ENCODE measurements at regions not wholly inside any gene's neighbourhood (a gene's known extent, or its start where the extent isn't known, plus 50 kb on each side); places are given as distances from the start of the nearest gene placed in this dataset.
"Not testable (repeated sequence)": the region's sequence is repeated elsewhere in the genome, so short reads cannot be mapped to it uniquely, and the experiment has no call there.

DNA sequence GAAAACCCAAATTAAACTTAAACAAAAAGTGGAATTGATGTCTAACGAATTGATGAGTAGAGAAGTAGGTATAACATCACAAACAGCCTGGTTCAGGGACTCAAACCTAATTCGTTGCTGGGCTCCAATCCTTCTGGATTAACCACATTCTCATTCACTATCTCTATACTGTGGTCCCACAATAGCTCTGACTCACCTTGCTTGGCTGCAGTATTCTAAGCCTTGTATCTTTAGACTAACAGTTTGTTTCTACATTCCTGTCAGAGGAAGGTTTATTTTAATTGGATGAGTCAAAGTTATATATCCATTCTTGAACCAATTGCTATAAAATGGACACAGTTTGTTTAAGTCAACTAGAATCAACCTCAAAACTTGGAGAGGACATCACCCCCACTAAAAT is 530.5 kb upstream of the PTCHD4 start:
- H3K4me3 ChIP-seq: no peak overlapping the region
- DNase-seq (no peak), ATAC-seq (no peak)
- intact Hi-C loops (cut with DNase I): no loop called here
- H3K36me3 ChIP-seq (ENCODE audit: insufficient read depth in 1 of 2, low read depth in 1 of 2): no peaks in the 10 kb centered on the region
- 53 to 71% (median 58%) methylated on average over 2 of the region's 2 CpGs for WGBS, 3 donors
- no peaks in the 10 kb centered on the region for H3K4me1 ChIP-seq
- TF ChIP-seq, protein P1, sequence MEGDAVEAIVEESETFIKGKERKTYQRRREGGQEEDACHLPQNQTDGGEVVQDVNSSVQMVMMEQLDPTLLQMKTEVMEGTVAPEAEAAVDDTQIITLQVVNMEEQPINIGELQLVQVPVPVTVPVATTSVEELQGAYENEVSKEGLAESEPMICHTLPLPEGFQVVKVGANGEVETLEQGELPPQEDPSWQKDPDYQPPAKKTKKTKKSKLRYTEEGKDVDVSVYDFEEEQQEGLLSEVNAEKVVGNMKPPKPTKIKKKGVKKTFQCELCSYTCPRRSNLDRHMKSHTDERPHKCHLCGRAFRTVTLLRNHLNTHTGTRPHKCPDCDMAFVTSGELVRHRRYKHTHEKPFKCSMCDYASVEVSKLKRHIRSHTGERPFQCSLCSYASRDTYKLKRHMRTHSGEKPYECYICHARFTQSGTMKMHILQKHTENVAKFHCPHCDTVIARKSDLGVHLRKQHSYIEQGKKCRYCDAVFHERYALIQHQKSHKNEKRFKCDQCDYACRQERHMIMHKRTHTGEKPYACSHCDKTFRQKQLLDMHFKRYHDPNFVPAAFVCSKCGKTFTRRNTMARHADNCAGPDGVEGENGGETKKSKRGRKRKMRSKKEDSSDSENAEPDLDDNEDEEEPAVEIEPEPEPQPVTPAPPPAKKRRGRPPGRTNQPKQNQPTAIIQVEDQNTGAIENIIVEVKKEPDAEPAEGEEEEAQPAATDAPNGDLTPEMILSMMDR (IDR thresholded peaks at IDR 0.05): no peak
- H3K27ac ChIP-seq: no peak overlapping the region
- H3K9me3 ChIP-seq: no peaks in the 10 kb centered on the region
- no peaks in the 10 kb centered on the region for H3K27me3 ChIP-seq (ENCODE audit: insufficient read depth in 3 of 3, low read length in 2 of 3)

DNA sequence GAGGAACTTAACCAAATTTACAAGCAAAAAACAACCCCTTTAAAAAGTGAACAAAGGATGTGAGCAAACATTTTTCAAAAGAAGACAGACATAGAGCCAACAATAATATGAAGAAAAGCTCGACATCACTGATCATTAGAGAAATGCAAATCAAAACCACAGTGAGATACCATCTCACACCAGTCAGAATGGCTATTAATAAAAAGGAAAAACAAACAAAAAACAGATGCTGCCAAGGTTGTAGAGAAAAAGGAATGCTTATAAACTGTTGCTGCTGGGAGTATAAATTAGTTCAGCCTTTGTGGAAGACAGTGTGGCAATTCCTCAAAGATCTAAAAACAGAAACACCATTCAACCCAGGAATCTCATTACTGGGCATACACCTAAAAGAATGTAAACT is 527.8 kb upstream of the PTCHD4 start:
- H3K4me3 ChIP-seq; H3K4me1 ChIP-seq; H3K36me3 ChIP-seq (ENCODE audit: insufficient read depth in 1 of 2, low read depth in 1 of 2); H3K27me3 ChIP-seq (ENCODE audit: insufficient read depth in 3 of 3, low read length in 2 of 3); intact Hi-C loops (cut with DNase I); ATAC-seq; H3K9me3 ChIP-seq; DNase-seq; H3K27ac ChIP-seq: not testable (repeated sequence)
- 25 to 37% (median 30%) methylated on average over 1 of the region's 1 CpG for WGBS, 3 donors

DNA sequence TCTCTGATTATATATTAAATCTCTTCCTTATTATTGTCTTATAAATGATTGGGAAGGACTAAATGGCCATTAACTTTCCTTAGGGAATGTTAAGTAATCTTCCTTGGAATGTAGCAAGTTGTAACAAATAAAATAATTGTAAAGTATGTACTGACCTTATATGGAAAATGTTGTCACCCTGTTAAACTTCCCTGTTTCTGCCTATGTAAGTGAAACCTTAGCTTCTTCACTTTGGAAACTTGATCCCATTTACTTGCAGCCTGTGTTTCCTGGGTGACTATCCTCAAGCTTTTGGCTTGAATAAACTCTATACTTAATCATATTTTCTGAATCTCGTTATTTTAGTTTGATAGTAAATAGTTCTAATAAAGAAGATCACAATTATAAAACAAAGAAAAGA is 519.5 kb upstream of the PTCHD4 start:
- intact Hi-C loops (cut with DNase I): no loop called here
- no peak for DNase-seq
- H3K4me3 ChIP-seq: no peak overlapping the region
- no peak overlapping the region for H3K27ac ChIP-seq
- H3K9me3 ChIP-seq: no peaks in the 10 kb centered on the region
- no peaks in the 10 kb centered on the region for H3K4me1 ChIP-seq
- 56 to 60% (median 56%) methylated on average over 1 of the region's 1 CpG for WGBS, 3 donors
- H3K36me3 ChIP-seq (ENCODE audit: insufficient read depth in 1 of 2, low read depth in 1 of 2): no peaks in the 10 kb centered on the region
- no peaks in the 10 kb centered on the region for H3K27me3 ChIP-seq (ENCODE audit: insufficient read depth in 3 of 3, low read length in 2 of 3)
- ATAC-seq: no peak
- TF ChIP-seq, protein P1 (IDR thresholded peaks at IDR 0.05): no peak

DNA sequence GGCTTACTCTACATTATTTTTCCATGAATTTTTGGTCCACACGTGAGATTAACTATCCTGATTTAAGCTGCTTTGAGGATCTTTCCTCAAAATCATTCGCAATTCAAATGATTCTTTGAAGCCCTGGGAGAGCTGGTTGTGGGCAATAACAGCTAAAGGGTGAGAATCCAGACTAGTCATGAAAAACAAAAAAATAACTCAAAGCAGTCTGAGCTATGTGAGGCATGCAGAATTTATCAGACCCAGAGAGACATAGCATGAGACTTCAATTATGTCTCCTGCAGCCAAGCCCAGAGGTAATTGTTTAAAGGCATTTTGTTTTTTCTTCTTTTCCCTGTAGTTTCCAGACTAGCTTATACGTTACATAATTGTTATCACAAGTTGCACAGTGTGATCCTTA is 517.3 kb upstream of the PTCHD4 start:
- intact Hi-C loops (cut with DNase I): no loop called here
- no peak for DNase-seq
- 39 to 49% (median 45%) methylated on average over 3 of the region's 3 CpGs for WGBS, 3 donors

DNA sequence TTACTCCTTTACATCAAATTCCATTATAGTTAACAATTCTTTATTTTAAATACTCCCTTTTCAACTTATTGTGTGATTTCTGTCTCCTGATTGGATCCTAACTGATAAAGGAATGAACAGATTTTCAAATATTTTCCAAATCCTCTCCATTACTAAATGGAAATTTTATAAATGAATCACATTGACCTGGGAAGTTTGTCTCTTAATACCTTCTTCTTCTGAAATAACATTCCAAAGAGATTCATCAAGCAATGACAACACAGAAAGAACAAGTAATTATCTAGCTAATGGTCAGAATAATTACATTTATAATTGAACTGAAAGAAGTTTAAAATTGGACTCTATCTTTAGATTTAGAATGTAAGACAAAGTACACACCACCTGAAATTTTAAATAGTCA is 515.4 kb upstream of the PTCHD4 start:
- intact Hi-C loops (cut with DNase I): no loop called here
- H3K9me3 ChIP-seq: no peaks in the 10 kb centered on the region
- DNase-seq: no peak
- ATAC-seq: no peak
- no peaks in the 10 kb centered on the region for H3K27me3 ChIP-seq (ENCODE audit: insufficient read depth in 3 of 3, low read length in 2 of 3)
- H3K4me1 ChIP-seq: no peaks in the 10 kb centered on the region
- TF ChIP-seq, protein P1 (IDR thresholded peaks at IDR 0.05): no peak
- no peak overlapping the region for H3K4me3 ChIP-seq
- H3K27ac ChIP-seq: no peak overlapping the region
- no peaks in the 10 kb centered on the region for H3K36me3 ChIP-seq (ENCODE audit: insufficient read depth in 1 of 2, low read depth in 1 of 2)

More for the DNA sequence above, 517.3 kb upstream of the PTCHD4 start:
- Histone ChIP-seq H3K9me3 (no peaks in the 10 kb centered on the region), H3K4me3 (no peak overlapping the region), H3K27ac (no peak overlapping the region), H3K4me1 (no peaks in the 10 kb centered on the region), H3K27me3 (ENCODE audit: insufficient read depth in 3 of 3, low read length in 2 of 3) (no peaks in the 10 kb centered on the region), H3K36me3 (ENCODE audit: insufficient read depth in 1 of 2, low read depth in 1 of 2) (no peaks in the 10 kb centered on the region)
- TF ChIP-seq, protein P1 (IDR thresholded peaks at IDR 0.05): no peak
- no peak for ATAC-seq

All from psoas muscle (tissue), 7 donors.